ENCODE measurements at regions not wholly inside any gene's neighbourhood (a gene's known extent, or its start where the extent isn't known, plus 50 kb on each side); places are given as distances from the start of the nearest gene placed in this dataset.

GRCh38 chr21:18549214-18549905 is 145.8 kb upstream of the TMPRSS15 start:
- intact Hi-C loops (cut with micrococcal nuclease) (no loop called here), in situ Hi-C loops (cut with MboI) (no loop called here)
- CTCF ChIA-PET (ENCODE audit: low intra/inter-chr PET ratio) = no interaction called here
- FAIRE-seq = no peak
- POLR2A ChIA-PET = no interaction called here
- no peaks in the 10 kb centered on the region for H3K79me2 ChIP-seq (ENCODE audit: control insufficient read depth, insufficient read depth, low read length)
- WGBS (ENCODE audit: insufficient coverage, low coverage, missing lambda C conversion rate) = 2% methylated on average over 4 of the region's 4 CpGs
- no peaks in the 10 kb centered on the region for H3K36me3 ChIP-seq (ENCODE audit: control insufficient read depth, insufficient read depth, low read length)
- no peak for DNase-seq (ENCODE audit: extremely low read depth in 1 of 4, low spot score in 3 of 4)
- H2AFZ ChIP-seq (ENCODE audit: low read depth, low read length) = no peak overlapping the region
- no peak overlapping the region for H3K9ac ChIP-seq (ENCODE audit: insufficient read depth in 1 of 2, low read depth in 2 of 2, low read length in 2 of 2)
- H3K9me1 ChIP-seq (ENCODE audit: control insufficient read depth, insufficient read depth, low read length) = no peaks in the 10 kb centered on the region
- H3K4me1 ChIP-seq (replicated peaks in 1 of 2; ENCODE audit: control insufficient read depth in 2 of 2, insufficient read depth in 2 of 2, low read length in 2 of 2) = no peaks in the 10 kb centered on the region
- TF ChIP-seq JUN (IDR thresholded peaks at IDR 0.05; ENCODE audit: borderline replicate concordance, low read depth, low read length) = no peak
- no peak for TF ChIP-seq JUN (CRISPR knock-in tag; IDR thresholded peaks at IDR 0.05; ENCODE audit: borderline replicate concordance)
- TF ChIP-seq KLF1 (tag; IDR thresholded peaks at IDR 0.05) = no peak
- no peak for TF ChIP-seq ELF4 (CRISPR knock-in tag; IDR thresholded peaks at IDR 0.05)
- no peak for TF ChIP-seq ZNF584 (CRISPR knock-in tag; IDR thresholded peaks at IDR 0.05; ENCODE audit: low read depth)
- TF ChIP-seq CCNT2 (IDR thresholded peaks at IDR 0.05; ENCODE audit: borderline replicate concordance, extremely low read depth, insufficient read length, low read depth, low read length) = no peak
- no peak for TF ChIP-seq RFX5 (IDR thresholded peaks at IDR 0.05; ENCODE audit: low read depth, low read length)
- no peak for TF ChIP-seq MYC (IDR thresholded peaks at IDR 0.05; ENCODE audit: low read depth, low read length)
- TF ChIP-seq MYC (CRISPR knock-in tag; IDR thresholded peaks at IDR 0.05; ENCODE audit: borderline replicate concordance, low read depth) = no peak
- H3K27me3 ChIP-seq (ENCODE audit: control insufficient read depth in 2 of 2, insufficient read depth in 2 of 2, low read length in 2 of 2) = no peaks in the 10 kb centered on the region
- no peaks in the 10 kb centered on the region for H3K9me3 ChIP-seq (replicated peaks; ENCODE audit: control insufficient read depth, insufficient read depth, low read depth, low read length)
- no peak overlapping the region for H3K4me2 ChIP-seq (ENCODE audit: insufficient read depth, low read length)
- H3K27ac ChIP-seq (ENCODE audit: extremely low read depth, low read depth, low read length) = no peak overlapping the region
- no peaks in the 10 kb centered on the region for H4K20me1 ChIP-seq (replicated peaks; ENCODE audit: control insufficient read depth, insufficient read depth, low read length)
- no peak for ATAC-seq
- H3K4me3 ChIP-seq = no peak overlapping the region
- no TSS peak for BruUV-seq (replicated peaks)

All from K562 (cell line).